A673 (cell line): ENCODE measurements at regions not wholly inside any gene's neighbourhood (a gene's known extent, or its start where the extent isn't known, plus 50 kb on each side); places are given as distances from the start of the nearest gene placed in this dataset.

Experiments used
- BruUV-seq: library from RNA; stranded (reverse); fragments of 400-500 nt; replicated peaks from 2 replicates; lab custom pipeline; 2021; lab: Mats Ljungman, UMichigan
- CTCF ChIA-PET: fragments of 300-600 bp; sonication (Branson Sonifier 250); formaldehyde crosslinking; loops from one replicate; lab custom pipeline; 2022; ENCODE audit warnings: antibody characterized with exemption; lab: Charles Lee
- POLR2A ChIA-PET: fragments of 300-600 bp; sonication (Branson Sonifier 250); formaldehyde crosslinking; loops from one replicate; lab custom pipeline; 2022; ENCODE audit warnings: antibody characterized with exemption; ENCODE audit not compliant: low non-redundant PET; lab: Charles Lee
- DNase-seq: peaks from one replicate; pipeline ENCODE4 v3.0.0-alpha.2; 2015; ENCODE audit warnings: low spot score
- H3K27ac ChIP-seq: fragments of 200-600 bp; sonication (generic); 2 replicates; pipeline ENCODE4 v1.5.1; 2016; ENCODE audit warnings: mixed run types, low read depth, mild to moderate bottlenecking, mixed read lengths, antibody characterized with exemption, low read length; ENCODE audit not compliant: poor library complexity, severe bottlenecking
- H3K27me3 ChIP-seq: fragments of 200-600 bp; sonication (generic); replicated peaks from 2 replicates; pipeline ENCODE4 v1.6.1; 2017; ENCODE audit warnings: mixed run types, low read depth, mild to moderate bottlenecking, mixed read lengths, antibody characterized with exemption, low read length; ENCODE audit not compliant: insufficient read depth, poor library complexity
- H3K36me3 ChIP-seq: fragments of 200-600 bp; sonication (generic); 2 replicates; pipeline ENCODE4 v1.6.1; 2016; ENCODE audit warnings: mixed run types, mild to moderate bottlenecking, mixed read lengths, antibody characterized with exemption, low read length; ENCODE audit not compliant: insufficient read depth, poor library complexity, severe bottlenecking
- H3K4me1 ChIP-seq: fragments of 200-600 bp; sonication (generic); 2 replicates; pipeline ENCODE4 v1.6.1; 2017; ENCODE audit warnings: mixed run types, mild to moderate bottlenecking, mixed read lengths, antibody characterized with exemption, low read length; ENCODE audit not compliant: insufficient read depth, poor library complexity, severe bottlenecking
- H3K4me3 ChIP-seq: fragments of 200-600 bp; sonication (generic); 2 replicates; pipeline ENCODE4 v1.5.1; 2016; ENCODE audit warnings: low read depth, mixed run types, mild to moderate bottlenecking, mixed read lengths, low read length; ENCODE audit not compliant: poor library complexity, severe bottlenecking
- H3K9me3 ChIP-seq: fragments of 200-600 bp; sonication (generic); 2 replicates; pipeline ENCODE4 v1.6.1; 2016; ENCODE audit warnings: mixed run types, low read depth, mild to moderate bottlenecking, mixed read lengths, antibody characterized with exemption, low read length; ENCODE audit not compliant: poor library complexity, severe bottlenecking
- CTCF ChIP-seq: fragments of 300-800, 200-600 bp; sonication (generic); conservative IDR thresholded peaks from 2 replicates; pipeline ENCODE4 v1.5.1; 2017; ENCODE audit warnings: low read depth, mild to moderate bottlenecking, antibody characterized with exemption, low read length, moderate library complexity, mixed read lengths
- EZH2 ChIP-seq: fragments of 200-600 bp; sonication (generic); IDR thresholded peaks from 2 replicates; pipeline ENCODE4 v1.6.1; 2017; ENCODE audit warnings: borderline replicate concordance, low read depth, mild to moderate bottlenecking, mixed read lengths, antibody characterized with exemption, low read length; ENCODE audit not compliant: poor library complexity, severe bottlenecking
- intact Hi-C: fragments of 100-400 bp; cut with micrococcal nuclease; formaldehyde crosslinking; loops from one replicate; pipeline ENCODE4 v1.10.0; 2022; ENCODE audit not compliant: unreplicated experiment

GRCh38 chr4:58515226-58515625 is 1405.0 kb upstream of the IGFBP7 start:
- DNase-seq = no peak
- ChIA-PET POLR2A (no interaction called here), CTCF (no interaction called here)
- H3K27ac ChIP-seq = no peak overlapping the region
- no peak overlapping the region for H3K4me3 ChIP-seq
- no peaks in the 10 kb centered on the region for H3K36me3 ChIP-seq
- no peaks in the 10 kb centered on the region for H3K4me1 ChIP-seq
- no TSS peak for BruUV-seq
- no peaks in the 10 kb centered on the region for H3K27me3 ChIP-seq
- intact Hi-C loops = no loop called here
- H3K9me3 ChIP-seq = no peaks in the 10 kb centered on the region
- TF ChIP-seq CTCF (no peak), EZH2 (no peak)

GRCh38 chr4:58514299-58514698 is 1404.1 kb upstream of the IGFBP7 start:
- Histone ChIP-seq H3K9me3 (peaks cover 3% of the 10 kb centered on the region), H3K27me3 (no peaks in the 10 kb centered on the region), H3K36me3 (no peaks in the 10 kb centered on the region), H3K4me1 (no peaks in the 10 kb centered on the region), H3K27ac (no peak overlapping the region), H3K4me3 (no peak overlapping the region)
- ChIA-PET POLR2A (no interaction called here), CTCF (no interaction called here)
- intact Hi-C loops = no loop called here
- TF ChIP-seq EZH2 (no peak), CTCF (no peak)
- no TSS peak for BruUV-seq
- no peak for DNase-seq

- ChIA-PET POLR2A (no interaction called here), CTCF (no interaction called here)
- H3K4me1 ChIP-seq = no peaks in the 10 kb centered on the region
- no peaks in the 10 kb centered on the region for H3K27me3 ChIP-seq
- DNase-seq = no peak
- TF ChIP-seq CTCF = no peak
- TF ChIP-seq EZH2 = no peak
- no peak overlapping the region for H3K27ac ChIP-seq
- no peaks in the 10 kb centered on the region for H3K36me3 ChIP-seq
- no peak overlapping the region for H3K4me3 ChIP-seq
- BruUV-seq = no TSS peak
- intact Hi-C loops = no loop called here
- peaks cover 3% of the 10 kb centered on the region for H3K9me3 ChIP-seq
These were observed 1400.5 kb upstream of the IGFBP7 start for GRCh38 chr4:58510652-58511051.
